Keratinocyte (primary cell): ENCODE measurements at regions not wholly inside any gene's neighbourhood (a gene's known extent, or its start where the extent isn't known, plus 50 kb on each side); places are given as distances from the start of the nearest gene placed in this dataset.

Source experiments
- DNase-seq: peaks from one replicate; pipeline ENCODE4 v3.0.0-alpha.2; 2011; ENCODE audit warnings: low read depth, missing footprints, low spot score
- FAIRE-seq: peaks from 2 replicates; lab custom pipeline; 2011; peaks lifted over from hg19 to GRCh38; lab: Jason Lieb, UNC
- H2AFZ ChIP-seq: 2 replicates; pipeline ENCODE4 v1.6.0; 2012; ENCODE audit warnings: low read length, control low read depth, inconsistent platforms; ENCODE audit not compliant: control insufficient read depth
- H3K27ac ChIP-seq: 2 replicates; pipeline ENCODE4 v1.5.1; 2011; ENCODE audit warnings: low read length; ENCODE audit not compliant: control insufficient read depth, insufficient read depth
- H3K27me3 ChIP-seq: 3 replicates; pipeline ENCODE4 v1.6.0; 2011; ENCODE audit warnings: low read length; ENCODE audit not compliant: control insufficient read depth, insufficient read depth; ENCODE audit errors: extremely low read depth
- H3K36me3 ChIP-seq, 2 experiments: 2 replicates in 1 of 2; 3 replicates in 1 of 2; pipeline ENCODE4 v1.5.1; 2011; ENCODE audit warnings: low read length in 2 of 2, mild to moderate bottlenecking in 1 of 2; ENCODE audit not compliant: control insufficient read depth in 2 of 2, insufficient read depth in 2 of 2; ENCODE audit errors: extremely low read depth in 1 of 2
- H3K4me1 ChIP-seq: 3 replicates; pipeline ENCODE4 v1.5.1; 2011; ENCODE audit warnings: low read length; ENCODE audit not compliant: control insufficient read depth, insufficient read depth; ENCODE audit errors: extremely low read depth
- H3K4me2 ChIP-seq: 3 replicates; pipeline ENCODE4 v1.6.0; 2011; ENCODE audit warnings: low read depth, low read length; ENCODE audit not compliant: control insufficient read depth, insufficient read depth; ENCODE audit errors: extremely low read depth
- H3K4me3 ChIP-seq, 3 experiments: fragments of 200-600 bp in 1 of 3; sonication (generic) in 1 of 3; 2 replicates in 2 of 3; 3 replicates in 1 of 3; pipeline ENCODE4 v1.5.1; 2011 to 2016; ENCODE audit warnings: low read length in 3 of 3, mild to moderate bottlenecking in 3 of 3, control low read depth in 2 of 3, inconsistent platforms in 1 of 3, low read depth in 1 of 3, mixed read lengths in 1 of 3, mixed run types in 1 of 3, moderate library complexity in 1 of 3; ENCODE audit not compliant: control insufficient read depth in 2 of 3, insufficient read depth in 2 of 3; ENCODE audit errors: extremely low read depth in 1 of 3
- H3K79me2 ChIP-seq: 2 replicates; pipeline ENCODE4 v1.6.0; 2012; ENCODE audit warnings: low read length; ENCODE audit not compliant: control insufficient read depth, insufficient read depth
- H3K9ac ChIP-seq: 3 replicates; pipeline ENCODE4 v1.6.0; 2011; ENCODE audit warnings: low read length; ENCODE audit not compliant: control insufficient read depth, insufficient read depth; ENCODE audit errors: extremely low read depth
- H3K9me1 ChIP-seq: 3 replicates; pipeline ENCODE4 v1.6.0; 2011; ENCODE audit warnings: low read length; ENCODE audit not compliant: control insufficient read depth, insufficient read depth; ENCODE audit errors: extremely low read depth
- H3K9me3 ChIP-seq: 2 replicates; pipeline ENCODE4 v1.5.1; 2012; ENCODE audit warnings: low read depth, low read length; ENCODE audit not compliant: control insufficient read depth
- H4K20me1 ChIP-seq: 3 replicates; pipeline ENCODE4 v1.6.0; 2011; ENCODE audit warnings: low read length; ENCODE audit not compliant: control insufficient read depth, insufficient read depth; ENCODE audit errors: extremely low read depth
- CTCF ChIP-seq, 3 experiments: IDR thresholded peaks in 1 of 3; conservative IDR thresholded peaks in 1 of 3; optimal IDR thresholded peaks in 1 of 3; 2 replicates in 2 of 3; 3 replicates in 1 of 3; pipeline versions ENCODE3 to v1.5.1; 2011; ENCODE audit warnings: low read length in 3 of 3, mild to moderate bottlenecking in 3 of 3, moderate library complexity in 2 of 3, control low read depth in 1 of 3, inconsistent platforms in 1 of 3; ENCODE audit not compliant: insufficient read depth in 2 of 3; ENCODE audit errors: extremely low read depth in 1 of 3
- EZH2 ChIP-seq: IDR thresholded peaks from one replicate; pipeline ENCODE4 v1.6.1; 2012; ENCODE audit warnings: inconsistent platforms, mild to moderate bottlenecking, low read length, moderate library complexity
- dilution Hi-C: fragments of 300-500 bp; cut with MboI; formaldehyde crosslinking; loops from one replicate; pipeline ENCODE4 v1.7.0; 2020; ENCODE audit warnings: low sequenced_read_pairs; ENCODE audit not compliant: extremely low pct_ligation_motif_present

GRCh38 chr5:85225388-85225787 lies 840.7 kb upstream of the EDIL3 start:
- Histone ChIP-seq H3K36me3 (no peaks in the 10 kb centered on the region), H3K9me3 (no peaks in the 10 kb centered on the region), H3K27me3 (no peaks in the 10 kb centered on the region), H3K79me2 (no peaks in the 10 kb centered on the region), H3K4me1 (no peaks in the 10 kb centered on the region), H3K9me1 (no peaks in the 10 kb centered on the region), H3K27ac (no peak overlapping the region), H4K20me1 (no peaks in the 10 kb centered on the region), H3K4me3 (no peak overlapping the region), H3K9ac (no peak overlapping the region), H2AFZ (no peak overlapping the region), H3K4me2 (no peak overlapping the region)
- TF ChIP-seq EZH2 (no peak), CTCF (optimal IDR thresholded peaks at IDR 0.05 in 1 of 3, IDR thresholded peaks at IDR 0.05 in 1 of 3, conservative IDR thresholded peaks at IDR 0.05 in 1 of 3; ENCODE audit: extremely low read depth in 1 of 3, insufficient read depth in 2 of 3, low read length in 3 of 3) (no peak)
- FAIRE-seq (no peak), DNase-seq (no peak)
- dilution Hi-C loops, result no loop called here

GRCh38 chr5:85249204-85249603 lies 864.5 kb upstream of the EDIL3 start:
- Histone ChIP-seq H3K9me3 (no peaks in the 10 kb centered on the region), H3K9me1 (no peaks in the 10 kb centered on the region), H2AFZ (no peak overlapping the region), H3K79me2 (no peaks in the 10 kb centered on the region), H3K4me2 (no peak overlapping the region), H3K9ac (no peak overlapping the region), H4K20me1 (no peaks in the 10 kb centered on the region), H3K27me3 (no peaks in the 10 kb centered on the region), H3K4me1 (no peaks in the 10 kb centered on the region), H3K4me3 (no peak overlapping the region), H3K27ac (no peak overlapping the region), H3K36me3 (no peaks in the 10 kb centered on the region)
- dilution Hi-C loops, result no loop called here
- TF ChIP-seq CTCF (optimal IDR thresholded peaks at IDR 0.05 in 1 of 3, IDR thresholded peaks at IDR 0.05 in 1 of 3, conservative IDR thresholded peaks at IDR 0.05 in 1 of 3; ENCODE audit: extremely low read depth in 1 of 3, insufficient read depth in 2 of 3, low read length in 3 of 3) (no peak), EZH2 (no peak)
- DNase-seq, result no peak
- no peak for FAIRE-seq
